ENCODE measurements at regions not wholly inside any gene's neighbourhood (a gene's known extent, or its start where the extent isn't known, plus 50 kb on each side); places are given as distances from the start of the nearest gene placed in this dataset.
"Not testable (repeated sequence)": the region's sequence is repeated elsewhere in the genome, so short reads cannot be mapped to it uniquely, and the experiment has no call there.

GRCh38 chr2:52082646-52083045 lies 1050.7 kb upstream of the NRXN1 start:
- no peak for DNase-seq

GRCh38 chr2:52079602-52080001 lies 1047.7 kb upstream of the NRXN1 start:
- DNase-seq, result no peak

- DNase-seq, result no peak
Observed at GRCh38 chr2:52077159-52077558, 1045.2 kb upstream of the NRXN1 start.

GRCh38 chr2:52074130-52074719 lies 1042.3 kb upstream of the NRXN1 start:
- no peak for DNase-seq

GRCh38 chr2:52072949-52073348 lies 1041.0 kb upstream of the NRXN1 start:
- DNase-seq, result no peak

GRCh38 chr2:52070665-52071064 lies 1038.7 kb upstream of the NRXN1 start:
- no peak for DNase-seq

- DNase-seq, result no peak
Observed at GRCh38 chr2:52064234-52064633, 1032.3 kb upstream of the NRXN1 start.

GRCh38 chr2:52054824-52055223 lies 1022.9 kb upstream of the NRXN1 start:
- no peak for DNase-seq

- DNase-seq, result no peak
Observed at GRCh38 chr2:52036853-52037252, 1004.9 kb upstream of the NRXN1 start.

GRCh38 chr2:52036024-52036423 lies 1004.1 kb upstream of the NRXN1 start:
- no peak for DNase-seq

- no peak for DNase-seq
Observed at GRCh38 chr2:52035391-52035790, 1003.5 kb upstream of the NRXN1 start.

- DNase-seq, result no peak
Observed at GRCh38 chr2:52034706-52035105, 1002.8 kb upstream of the NRXN1 start.

GRCh38 chr2:52022006-52022405 lies 990.1 kb upstream of the NRXN1 start:
- DNase-seq, result no peak

- no peak for DNase-seq
Observed at GRCh38 chr2:52017646-52018235, 985.8 kb upstream of the NRXN1 start.

GRCh38 chr2:52006821-52007366 lies 975.0 kb upstream of the NRXN1 start:
- DNase-seq, result not testable (repeated sequence)

- no peak for DNase-seq
Observed at GRCh38 chr2:52000151-52000855, 968.4 kb upstream of the NRXN1 start.

- no peak for DNase-seq
Observed at GRCh38 chr2:51998890-51999289, 967.0 kb upstream of the NRXN1 start.

- DNase-seq, result no peak
Observed at GRCh38 chr2:51997571-51997970, 965.6 kb upstream of the NRXN1 start.

GRCh38 chr2:51995293-51995692 lies 963.4 kb upstream of the NRXN1 start:
- DNase-seq, result no peak

GRCh38 chr2:51994123-51994763 lies 962.3 kb upstream of the NRXN1 start:
- no peak for DNase-seq

GRCh38 chr2:51990684-51991083 lies 958.8 kb upstream of the NRXN1 start:
- no peak for DNase-seq

GRCh38 chr2:51986101-51986500 lies 954.2 kb upstream of the NRXN1 start:
- no peak for DNase-seq

GRCh38 chr2:51981783-51982182 lies 949.9 kb upstream of the NRXN1 start:
- no peak for DNase-seq

GRCh38 chr2:51976623-51977022 lies 944.7 kb upstream of the NRXN1 start:
- DNase-seq, result no peak

Data from central memory CD4-positive, alpha-beta T cell (primary cell).